ENCODE measurements at regions not wholly inside any gene's neighbourhood (a gene's known extent, or its start where the extent isn't known, plus 50 kb on each side); places are given as distances from the start of the nearest gene placed in this dataset.
A peak's percentile ranks its signal among the peaks of the same experiment; 100 is the strongest.
"Not testable (repeated sequence)": the region's sequence is repeated elsewhere in the genome, so short reads cannot be mapped to it uniquely, and the experiment has no call there.

DNA sequence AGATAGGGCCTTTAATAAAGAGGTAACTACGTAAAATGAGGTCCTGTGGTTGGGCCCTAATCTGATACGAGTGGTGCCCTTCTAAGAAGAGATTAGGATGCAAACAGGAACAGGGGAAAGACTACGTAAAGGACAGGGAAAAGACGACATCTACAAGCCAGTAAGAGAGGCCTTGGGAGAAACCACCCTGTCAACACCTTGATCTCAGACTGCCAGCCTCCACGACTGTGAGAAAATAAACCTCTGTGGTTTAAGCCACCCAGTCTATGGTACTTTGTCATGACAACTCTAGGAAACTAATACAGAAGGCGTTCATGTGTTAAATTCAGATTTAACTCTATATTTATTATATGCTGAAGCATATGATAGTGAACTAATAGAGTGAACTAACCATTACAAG is 566.3 kb downstream of the UQCRFS1 start:
- no peak for DNase-seq

DNA sequence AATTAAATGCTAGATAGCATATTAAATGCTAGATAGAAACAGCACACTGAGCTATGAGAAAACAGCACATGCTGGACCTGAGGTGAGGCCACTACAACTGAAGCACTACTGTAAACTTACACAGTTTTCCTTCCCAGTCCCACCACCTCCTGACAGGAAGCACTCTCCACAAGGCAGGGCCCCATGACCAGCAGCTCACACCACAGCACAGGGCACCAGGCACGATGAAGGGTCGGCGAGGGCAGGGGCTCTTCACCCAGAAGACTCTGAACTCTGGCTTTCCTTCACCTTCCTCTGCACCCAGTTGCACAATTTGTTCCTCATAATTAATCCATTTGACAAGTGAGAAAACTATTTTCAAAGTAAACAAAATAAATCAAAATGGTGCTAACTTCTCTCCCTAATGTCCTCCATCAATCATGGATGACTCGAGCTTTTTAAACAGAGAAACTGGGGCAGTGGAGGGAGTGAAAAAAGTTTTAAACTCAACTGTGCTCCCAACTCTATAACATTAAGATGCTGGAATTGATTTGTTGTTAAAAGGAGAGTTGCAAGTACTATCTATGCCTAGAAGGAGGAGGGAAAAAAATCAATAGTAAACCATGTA is 568.7 kb downstream of the UQCRFS1 start:
- no peak for DNase-seq

DNA sequence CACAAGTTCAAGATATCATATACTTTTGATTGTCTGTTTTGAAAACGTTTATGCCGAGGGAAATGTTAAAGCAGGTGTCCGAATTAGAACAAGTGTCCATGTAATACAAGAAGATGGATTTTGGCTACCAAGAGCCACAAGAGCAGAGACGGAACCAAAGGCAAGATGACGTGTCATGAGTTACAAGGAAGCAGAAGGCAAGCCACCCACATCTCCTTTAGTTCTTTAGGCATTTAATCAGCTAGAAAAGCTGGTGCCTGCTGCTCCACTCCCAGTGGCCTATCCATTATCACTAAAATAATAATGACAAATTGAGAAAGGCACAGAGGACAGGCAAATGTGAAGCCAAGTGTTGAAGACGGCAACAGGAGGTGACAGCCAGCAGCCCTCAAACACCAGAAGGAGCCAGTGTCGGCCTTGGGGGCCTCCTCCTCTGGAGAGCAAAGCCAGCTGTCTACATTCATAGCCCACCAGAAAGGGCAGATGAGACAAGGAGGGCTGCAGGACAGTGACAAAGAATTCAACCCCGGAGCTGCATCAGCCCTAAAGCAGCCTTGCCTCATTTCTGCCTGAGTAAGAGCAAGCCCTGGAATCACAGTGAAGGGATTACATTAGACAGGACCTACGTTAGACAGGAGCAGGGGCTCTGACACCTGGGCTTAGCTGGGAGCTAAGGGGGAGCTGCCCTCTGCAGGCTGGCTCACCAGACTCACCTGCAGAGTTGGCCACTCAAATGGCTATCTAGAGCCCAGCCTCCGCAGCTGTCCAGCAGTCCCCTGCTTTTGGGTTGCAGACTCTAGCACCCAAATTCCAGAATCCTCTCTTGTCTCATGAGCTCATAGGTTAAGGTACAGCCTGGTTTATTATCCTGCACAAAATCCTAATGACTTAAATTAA is 569.9 kb downstream of the UQCRFS1 start:
- DNase-seq, result no peak

DNA sequence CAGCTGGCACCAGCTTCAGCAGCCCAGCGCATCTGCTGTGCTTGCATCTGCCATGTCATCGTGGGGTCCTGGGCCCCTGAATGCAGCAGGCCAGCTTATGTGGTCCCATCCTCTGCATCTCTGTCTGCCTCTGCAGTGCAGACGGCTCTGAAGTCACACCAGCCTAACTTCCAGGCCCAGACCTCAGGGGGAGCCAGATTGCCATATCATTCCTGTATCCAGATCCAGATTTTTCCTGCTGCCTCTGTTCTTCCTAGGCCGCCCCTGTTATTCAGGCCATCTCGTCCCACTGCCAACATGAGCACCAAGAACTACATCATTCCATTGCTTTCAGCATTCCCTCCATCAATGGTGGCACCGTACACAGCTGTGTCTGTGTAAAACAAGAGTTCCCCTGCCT is 571.6 kb downstream of the UQCRFS1 start:
- DNase-seq, result no peak

DNA sequence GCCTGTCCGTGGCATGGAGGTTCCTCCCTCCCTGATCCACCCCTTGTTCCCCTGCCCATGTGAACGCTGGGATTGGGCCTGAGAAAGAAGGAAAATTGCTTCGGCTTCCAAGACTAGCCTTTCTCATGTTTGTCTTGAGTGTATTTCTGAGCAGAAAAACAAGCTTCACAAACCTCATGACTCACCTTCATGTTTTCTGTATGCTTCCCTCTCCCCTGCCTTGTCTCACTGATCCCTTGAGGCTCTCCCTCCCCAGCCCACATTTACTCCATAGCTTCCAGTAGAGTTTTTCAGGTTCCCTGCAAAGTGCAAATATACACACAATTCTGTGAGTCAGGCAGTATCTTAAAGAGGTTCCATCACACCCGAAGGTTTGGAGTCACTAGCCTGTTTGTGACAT is 572.4 kb downstream of the UQCRFS1 start:
- no peak for DNase-seq

DNA sequence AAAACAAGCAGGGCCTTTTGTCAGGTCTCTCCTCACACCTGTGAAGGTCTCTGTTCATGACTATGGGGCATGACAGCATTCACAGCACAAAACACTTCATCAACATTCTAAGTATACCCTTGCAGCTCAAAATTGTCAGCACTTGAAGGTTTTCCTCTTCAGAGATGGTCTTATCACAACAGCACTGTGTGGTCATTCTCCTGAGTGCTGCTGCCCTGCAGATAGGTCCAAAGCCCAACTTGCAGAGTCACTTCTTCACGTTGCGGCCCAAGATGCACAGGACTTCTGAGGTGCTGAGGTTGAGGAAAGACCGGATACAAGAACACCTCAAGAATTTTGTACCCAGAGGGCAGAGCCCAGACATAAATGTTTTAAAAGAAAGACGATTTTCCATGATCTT is 574.5 kb downstream of the UQCRFS1 start:
- DNase-seq, result no peak

DNA sequence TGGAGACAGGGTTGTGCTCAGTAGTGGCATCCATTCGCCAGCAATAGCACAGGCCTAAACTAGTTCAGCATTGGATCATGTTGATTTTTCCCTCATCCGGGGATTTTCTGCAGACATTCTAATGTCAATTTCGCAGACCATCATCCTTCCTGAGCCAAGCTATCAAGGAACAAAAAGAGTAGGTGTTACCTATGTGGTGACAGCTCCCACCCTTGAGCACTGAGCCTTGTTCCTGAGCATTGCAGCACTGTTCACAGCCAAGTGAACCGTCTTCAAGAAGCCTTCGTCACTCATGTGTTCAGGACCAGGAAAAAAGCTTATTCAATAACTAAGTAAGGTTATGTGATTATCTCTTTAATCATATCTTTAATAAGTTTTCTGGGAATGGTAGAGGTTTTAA is 576.2 kb downstream of the UQCRFS1 start:
- no peak for DNase-seq

DNA sequence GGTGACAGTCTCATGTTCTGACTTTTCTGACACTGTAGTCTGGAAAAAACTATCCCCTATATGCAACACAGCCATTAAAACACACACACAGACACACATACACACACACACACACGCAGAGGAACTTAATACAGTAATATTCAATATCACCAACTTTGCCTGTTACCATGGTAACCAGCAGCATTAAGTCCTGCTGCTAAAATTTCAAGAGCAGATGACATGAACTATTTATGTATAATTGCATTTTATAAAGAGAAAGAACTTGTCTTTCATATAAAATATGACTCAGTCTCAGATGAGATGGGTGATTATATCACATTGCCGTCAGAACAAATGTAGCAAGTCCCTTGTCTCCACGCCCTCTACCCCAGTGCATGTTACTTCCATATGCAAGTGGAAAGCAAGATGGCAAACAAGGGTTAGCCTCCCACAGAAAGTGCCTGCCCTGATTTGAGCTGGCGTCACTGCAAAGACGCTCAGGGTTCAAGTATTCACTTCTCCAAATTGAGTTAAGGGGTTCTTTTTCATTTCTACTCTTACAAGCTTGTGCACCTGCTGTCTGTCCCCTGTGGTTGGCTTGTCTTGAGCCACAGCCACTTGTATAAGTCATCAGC is 576.8 kb downstream of the UQCRFS1 start:
- DNase-seq, result no peak

DNA sequence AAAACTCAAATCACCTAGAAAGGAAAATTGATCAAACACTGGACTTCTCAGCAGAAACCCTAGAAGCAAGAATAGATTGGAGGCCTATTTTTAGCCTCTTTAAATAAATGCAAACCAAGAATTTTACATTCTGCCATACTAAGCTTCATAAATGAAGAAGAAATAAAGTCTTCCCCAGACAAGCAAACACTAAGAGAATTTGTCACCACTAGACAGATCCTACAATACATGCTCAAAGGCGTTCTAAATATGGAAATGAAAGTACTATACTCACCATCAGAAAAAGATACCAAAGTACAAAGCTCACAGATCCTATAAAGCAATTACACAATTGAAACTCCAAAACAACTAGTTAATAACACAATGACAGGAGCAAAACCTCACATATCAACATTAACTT is 578.1 kb downstream of the UQCRFS1 start:
- no peak for DNase-seq

DNA sequence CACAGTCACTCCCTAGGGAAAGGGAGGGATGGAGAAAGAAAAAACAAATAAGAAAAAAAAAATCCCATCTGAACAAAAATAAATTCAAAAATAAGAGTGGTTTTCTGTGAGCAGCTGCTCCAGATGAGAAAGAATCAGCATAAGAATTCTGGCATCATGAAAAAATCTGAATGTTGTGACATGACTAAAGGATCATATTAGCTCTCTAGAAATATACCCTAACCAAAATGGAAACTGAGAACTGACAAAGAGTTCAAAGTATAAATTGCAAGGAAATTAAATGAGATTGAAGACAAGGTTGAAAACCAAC is 579.0 kb downstream of the UQCRFS1 start:
- DNase-seq, result no peak

DNA sequence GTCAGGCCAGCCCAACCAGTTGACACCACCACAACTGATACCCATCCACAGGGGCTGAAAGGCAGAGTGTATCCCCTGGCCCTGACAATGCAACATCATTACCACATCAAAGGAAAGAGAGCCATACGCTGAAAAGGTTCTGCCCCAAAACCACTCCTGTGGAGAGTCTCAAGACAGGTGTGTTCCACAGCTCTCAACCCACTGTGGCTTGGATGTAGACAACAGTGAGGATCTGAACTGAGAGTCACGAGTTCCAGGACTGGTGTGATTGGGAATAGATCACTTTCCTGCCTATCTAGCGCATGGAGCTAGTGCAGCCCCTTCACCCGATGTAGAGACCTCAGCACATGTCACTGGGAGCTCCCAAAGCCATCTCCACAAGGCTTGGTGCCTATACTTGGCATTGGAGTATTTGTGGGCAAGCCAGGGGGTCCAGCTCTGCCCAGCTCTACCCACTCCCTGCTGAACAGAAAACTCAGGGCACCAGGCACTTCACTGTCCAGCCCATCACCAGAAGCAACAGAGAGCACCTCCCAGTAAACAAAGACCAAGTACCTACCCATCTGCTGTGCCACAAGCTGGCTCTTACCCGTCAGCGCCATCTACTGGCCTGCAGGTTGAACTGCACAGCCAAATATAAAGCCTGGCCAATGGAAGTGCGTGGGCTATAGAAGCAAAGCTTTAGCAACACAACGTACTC is 579.5 kb downstream of the UQCRFS1 start:
- DNase-seq, result peak; percentile 42

DNA sequence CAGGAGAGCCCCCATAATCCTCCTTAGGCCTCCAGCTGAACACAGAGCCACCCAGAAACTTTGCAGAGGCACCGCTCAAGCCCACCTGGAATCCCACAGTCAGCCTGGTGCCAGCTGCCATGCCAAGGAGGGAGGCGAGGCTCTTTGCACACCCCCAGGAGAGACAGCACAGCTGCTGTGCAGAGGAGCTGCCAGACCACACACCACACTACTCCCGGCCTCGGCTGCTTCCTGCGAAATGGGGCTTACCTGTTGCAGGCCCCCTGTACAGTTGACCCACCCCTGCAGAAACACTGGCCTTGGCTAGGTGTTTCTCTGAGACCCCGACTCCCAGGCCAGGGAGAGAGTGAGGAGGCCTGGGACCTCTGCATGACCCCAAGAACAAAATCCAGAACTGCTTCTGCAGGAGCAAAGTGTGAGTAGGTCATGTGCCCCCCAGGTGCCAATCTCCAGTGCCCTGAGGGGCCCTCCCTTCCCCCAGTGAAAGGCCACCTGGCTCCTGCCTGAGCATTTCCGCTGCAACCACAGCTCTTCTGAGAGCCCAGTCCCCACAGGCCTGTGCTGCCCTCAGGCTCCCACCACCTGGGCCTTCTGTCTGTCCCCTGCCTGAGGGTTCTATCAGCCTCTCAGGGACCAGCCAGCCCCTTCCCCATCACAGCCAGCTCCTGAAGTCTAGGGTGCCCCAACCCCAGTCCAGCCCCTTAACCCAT is 580.4 kb downstream of the UQCRFS1 start:
- no peak for DNase-seq

DNA sequence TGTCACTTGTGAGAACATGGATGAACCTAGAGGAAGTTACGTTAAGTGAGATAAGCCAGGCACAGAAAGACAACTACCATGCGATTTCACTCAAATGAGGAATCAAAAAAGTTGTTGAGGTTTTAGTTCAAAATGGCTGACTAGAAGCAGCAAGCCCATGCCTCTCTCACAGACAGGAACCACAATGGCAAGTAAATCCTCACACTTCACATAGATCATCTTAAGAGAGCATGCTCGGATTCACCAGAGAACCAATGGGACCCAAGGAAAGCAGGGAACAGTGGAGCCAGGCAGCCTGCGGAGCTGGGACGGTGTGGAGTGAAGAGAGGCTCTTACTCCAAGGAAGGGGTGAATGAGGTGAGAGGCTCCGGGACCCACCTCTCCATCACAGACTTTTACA is 581.0 kb downstream of the UQCRFS1 start:
- no peak for DNase-seq

DNA sequence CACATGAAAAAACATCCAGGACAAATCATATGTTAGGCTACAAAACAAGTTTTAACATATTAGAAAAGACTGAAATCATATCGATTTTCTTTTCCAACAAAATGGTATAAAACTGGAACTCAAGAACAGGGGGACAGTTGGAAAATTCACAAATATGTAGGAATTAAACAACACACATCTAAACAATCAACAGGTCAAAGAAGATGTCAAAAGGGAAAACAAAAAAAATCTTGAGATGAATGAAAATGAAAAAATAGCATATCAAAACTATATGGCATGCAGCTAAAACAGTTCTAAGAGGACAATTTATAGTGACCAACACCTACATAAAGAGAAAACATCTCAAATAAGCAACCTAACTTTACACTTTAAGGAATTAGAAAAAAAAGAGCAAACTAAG is 585.3 kb downstream of the UQCRFS1 start:
- no peak for DNase-seq

DNA sequence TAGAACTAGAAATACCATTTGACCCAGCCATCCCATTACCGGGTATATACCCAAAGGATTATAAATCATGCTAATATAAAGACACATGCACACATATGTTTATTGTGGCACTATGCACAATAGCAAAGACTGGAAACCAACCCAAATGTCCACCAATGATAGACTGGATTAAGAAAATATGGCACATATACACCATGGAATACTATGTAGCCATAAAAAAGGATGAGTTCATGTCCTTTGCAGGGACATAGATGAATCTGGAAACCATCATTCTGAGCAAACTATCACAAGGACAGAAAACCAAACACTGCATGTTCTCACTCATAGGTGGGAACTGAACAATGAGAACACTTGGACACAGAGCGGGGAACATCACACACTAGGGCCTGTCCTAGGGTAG is 586.5 kb downstream of the UQCRFS1 start:
- DNase-seq, result not testable (repeated sequence)

DNA sequence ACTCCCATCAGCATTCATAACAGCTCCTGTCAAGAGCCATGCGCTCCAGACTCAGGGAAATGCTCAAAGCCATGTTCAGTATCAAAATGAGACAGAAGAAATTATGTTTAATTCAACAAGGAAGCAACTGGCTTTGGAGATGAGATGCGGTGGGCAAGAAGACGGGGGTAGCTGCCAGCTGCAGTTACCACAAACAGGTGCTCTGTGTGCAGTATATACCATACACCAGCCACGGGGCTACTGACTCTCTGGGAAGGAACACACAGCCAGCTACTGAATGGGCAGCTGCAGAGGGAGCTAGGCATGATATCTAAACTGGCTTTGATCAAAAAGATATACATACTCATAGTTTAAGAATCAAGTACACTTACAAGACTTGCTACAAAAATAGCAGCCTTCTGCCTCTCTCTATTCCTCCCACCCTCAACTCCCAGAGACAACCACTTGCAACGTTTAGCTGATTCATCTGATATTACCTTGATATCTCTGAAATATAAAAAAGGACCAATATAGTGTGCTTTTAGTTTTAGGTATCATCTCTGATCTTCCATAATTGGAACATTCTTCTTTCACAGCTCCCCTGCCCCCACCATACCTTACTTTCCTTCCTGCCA is 593.0 kb downstream of the UQCRFS1 start:
- no peak for DNase-seq

DNA sequence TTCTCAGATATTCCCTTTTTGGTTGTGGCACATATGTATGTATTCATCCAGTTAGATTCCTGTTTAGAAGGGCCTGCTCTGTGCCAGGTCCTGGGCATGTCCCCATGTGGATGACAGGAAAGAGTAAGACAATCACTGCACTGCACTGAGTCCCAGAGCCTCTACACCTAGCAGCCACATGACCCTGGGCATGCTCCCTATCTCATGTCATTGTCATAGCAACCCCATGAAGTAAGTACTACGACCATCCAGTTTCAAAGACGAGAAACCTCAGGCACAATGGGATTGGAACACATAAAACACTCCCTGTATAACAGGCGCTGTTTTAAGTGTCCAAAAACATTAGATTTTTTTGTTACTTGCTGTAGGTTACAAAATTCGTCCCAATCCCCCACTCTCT is 594.4 kb downstream of the UQCRFS1 start:
- no peak for DNase-seq

DNA sequence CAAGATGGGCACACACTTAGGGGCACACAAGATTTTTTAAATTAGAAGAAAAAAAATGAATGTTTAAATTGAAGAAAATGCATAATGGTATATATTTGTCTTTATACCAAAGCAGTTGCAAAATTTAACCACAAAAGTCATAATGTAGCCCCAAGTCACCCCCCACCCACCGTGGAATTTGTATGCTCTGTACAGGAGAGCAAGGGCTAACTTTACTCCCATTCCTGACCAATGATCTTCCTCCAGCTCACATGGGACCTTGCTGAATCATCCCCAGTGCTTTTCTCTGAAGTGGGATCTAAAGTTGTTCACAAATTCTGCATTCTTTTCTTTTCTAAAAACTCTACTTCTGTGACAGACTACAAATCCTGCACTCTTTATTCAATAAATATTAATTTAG is 597.0 kb downstream of the UQCRFS1 start:
- DNase-seq, result no peak

DNA sequence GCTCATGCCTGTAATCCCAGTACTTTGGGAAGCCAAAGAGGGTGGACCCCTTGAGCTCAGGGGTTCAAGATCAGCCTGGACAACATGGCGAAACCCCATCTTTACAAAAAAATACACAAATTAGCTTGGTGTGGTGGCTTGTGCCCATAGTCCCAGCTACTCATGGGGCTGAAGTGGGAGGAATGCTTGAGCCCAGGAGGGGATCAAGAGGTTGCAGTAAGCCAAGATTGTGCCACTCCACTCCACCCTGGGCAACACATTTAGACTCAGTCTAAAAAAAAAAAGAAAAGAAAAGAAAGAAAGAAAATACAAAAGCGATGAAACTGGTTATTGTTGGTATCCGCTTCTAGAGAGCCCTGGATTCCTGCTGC is 597.4 kb downstream of the UQCRFS1 start:
- DNase-seq, result no peak

DNA sequence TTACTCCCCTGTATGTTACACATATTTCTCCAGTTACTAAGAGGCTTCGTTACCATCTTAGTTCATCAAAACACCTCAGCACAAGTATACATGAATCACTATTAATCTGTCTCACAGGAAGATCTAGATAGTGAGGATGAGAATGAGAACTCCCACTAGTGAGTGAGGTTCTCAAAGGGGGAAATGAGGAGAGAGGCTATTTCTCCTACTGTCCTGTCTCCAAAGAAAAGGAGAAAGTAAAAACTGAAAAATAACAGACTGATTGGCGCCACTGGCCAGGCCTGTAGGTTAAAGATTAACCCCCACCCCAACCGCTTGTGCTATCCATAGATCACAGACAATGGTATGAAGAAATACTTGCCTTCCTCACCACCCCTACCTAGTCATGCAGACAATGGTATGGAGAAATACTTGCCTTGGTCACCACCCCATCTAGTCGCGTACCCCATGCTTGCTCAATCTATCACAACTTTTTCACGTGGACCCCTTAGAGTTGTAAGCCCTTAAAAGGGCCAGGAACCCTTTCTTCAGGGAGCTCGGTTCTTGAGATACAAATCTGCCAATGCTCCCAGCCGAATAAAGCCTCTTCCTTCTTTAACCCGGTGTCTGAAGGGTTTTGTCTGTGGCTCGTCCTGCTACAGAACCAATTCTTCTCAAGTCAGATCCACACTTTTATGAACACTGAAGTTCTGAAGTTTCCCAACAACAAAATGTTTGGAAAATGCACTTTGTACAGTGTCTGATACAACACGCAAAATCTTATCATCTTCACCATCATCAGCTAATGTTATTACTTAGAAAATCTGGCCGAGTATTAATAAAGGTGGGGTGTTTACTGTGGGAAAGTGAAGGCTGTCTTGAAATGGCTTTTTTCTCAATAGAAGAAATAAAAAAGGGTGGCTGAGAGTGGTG is 598.1 kb downstream of the UQCRFS1 start:
- no peak for DNase-seq

DNA sequence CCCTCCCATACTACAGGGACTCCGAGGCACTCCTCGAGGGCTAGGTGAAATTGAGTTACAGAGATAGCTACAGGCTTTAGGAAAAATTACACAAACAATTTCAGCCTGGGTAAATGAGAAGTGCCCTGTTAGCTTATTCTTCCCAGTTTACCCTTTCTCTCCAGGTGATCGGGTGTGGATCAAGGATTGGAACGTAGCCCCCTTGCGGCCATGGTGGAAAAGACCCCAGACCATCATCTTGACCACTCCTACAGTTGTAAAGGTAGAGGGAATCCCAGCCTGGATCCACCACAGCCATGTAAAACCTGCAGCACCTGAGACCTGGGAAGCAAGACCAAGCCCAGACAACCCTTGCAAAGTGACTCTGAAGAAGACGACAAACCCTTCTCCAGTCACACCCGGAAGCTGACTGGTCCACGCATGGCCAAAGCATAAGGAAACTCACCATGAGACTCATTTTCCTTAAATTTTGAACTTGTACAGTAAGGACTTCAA is 600.6 kb downstream of the UQCRFS1 start:
- no peak for DNase-seq
